Lung (tissue), 11 donors: ENCODE measurements at regions not wholly inside any gene's neighbourhood (a gene's known extent, or its start where the extent isn't known, plus 50 kb on each side); places are given as distances from the start of the nearest gene placed in this dataset.

ENCODE experiments used
- ATAC-seq: fragments of 200-7000 bp; cut with Tn5 transposase; one replicate; pipeline ENCODE4 v1.9.1; 2020; ENCODE audit warnings: moderate number of reproducible peaks; ENCODE audit not compliant: insufficient read depth, low FRiP score
- DNase-seq, 3 donors: peaks; one replicate each; pipeline ENCODE4 v3.0.0-alpha.2; 2013 to 2017
- H3K27ac ChIP-seq, 2 donors: one replicate each; pipeline ENCODE4 v1.5.1; 2013; ENCODE audit warnings: mild to moderate bottlenecking in 2 of 2, moderate library complexity in 2 of 2, control low read depth in 1 of 2, inconsistent platforms in 1 of 2, low read depth in 1 of 2, low read length in 1 of 2
- H3K27me3 ChIP-seq, 3 donors: one replicate each; pipeline ENCODE4 v1.5.1; 2013; ENCODE audit warnings: low read length in 2 of 3; ENCODE audit not compliant: control insufficient read depth in 3 of 3, insufficient read depth in 3 of 3
- H3K36me3 ChIP-seq, 4 donors: one replicate each; pipeline ENCODE4 v1.5.1; 2013; ENCODE audit warnings: low read length in 4 of 4, mild to moderate bottlenecking in 1 of 4, moderate library complexity in 1 of 4; ENCODE audit not compliant: control insufficient read depth in 4 of 4, insufficient read depth in 4 of 4
- H3K4me1 ChIP-seq, 5 donors: one replicate each; pipeline ENCODE4 v1.5.1; 2013; ENCODE audit warnings: low read length in 5 of 5, mild to moderate bottlenecking in 2 of 5, moderate library complexity in 1 of 5; ENCODE audit not compliant: control insufficient read depth in 5 of 5, insufficient read depth in 5 of 5
- H3K4me3 ChIP-seq: one replicate; pipeline ENCODE4 v1.5.1; 2013; ENCODE audit warnings: mild to moderate bottlenecking, control low read depth, moderate library complexity
- H3K9ac ChIP-seq, 2 donors: one replicate each; pipeline ENCODE4 v1.5.1; 2013; ENCODE audit warnings: low read length in 2 of 2, control low read depth in 1 of 2; ENCODE audit not compliant: insufficient read depth in 1 of 2
- H3K9me3 ChIP-seq, 4 donors: one replicate each; pipeline ENCODE4 v1.5.1; 2013; ENCODE audit warnings: low read length in 3 of 4, mild to moderate bottlenecking in 1 of 4, moderate library complexity in 1 of 4; ENCODE audit not compliant: control insufficient read depth in 4 of 4, insufficient read depth in 3 of 4
- CTCF ChIP-seq: IDR thresholded peaks from 2 replicates; pipeline ENCODE4 v1.5.1; 2012; ENCODE audit warnings: mild to moderate bottlenecking; ENCODE audit errors: control extremely low read depth, extremely low read depth
- WGBS, 2 donors: extraction: QIAGEN DNeasy Blood & Tissue Kit; methylation state at CpG; one replicate each; pipeline ENCODE4 v1.1.7; 2013; 5-methylcytosine and 5-hydroxymethylcytosine counted together
- donor health status: control.
- donor health status: control.
- donor health status: Bipolar disorder and iron deficiency.
- donor health status: healthy.
- donor health status: DM: yes; HTN: yes; CAD: no.

GRCh38 chr18:997499-997898 is 92.8 kb downstream of the ADCYAP1 start:
- Histone ChIP-seq H3K27ac (no peak overlapping the region), H3K9me3 (peaks cover 0 to 4% (median 0%) of the 10 kb centered on the region in 4 donors), H3K9ac (no peak overlapping the region), H3K27me3 (no peaks in the 10 kb centered on the region), H3K36me3 (no peaks in the 10 kb centered on the region), H3K4me1 (no peaks in the 10 kb centered on the region), H3K4me3 (no peak overlapping the region)
- DNase-seq (no peak), ATAC-seq (no peak)
- TF ChIP-seq CTCF: no peak
- 81 to 86% methylated on average over 1 of the region's 1 CpG for WGBS, 2 donors

- Histone ChIP-seq H3K36me3 (no peaks in the 10 kb centered on the region), H3K9ac (no peak overlapping the region), H3K27me3 (no peaks in the 10 kb centered on the region), H3K9me3 (no peaks in the 10 kb centered on the region), H3K4me1 (no peaks in the 10 kb centered on the region), H3K27ac (no peak overlapping the region), H3K4me3 (no peak overlapping the region)
- DNase-seq (no peak), ATAC-seq (no peak)
- TF ChIP-seq CTCF: no peak
- WGBS, 2 donors: 69% methylated on average over 5 of the region's 5 CpGs
Observed at GRCh38 chr18:998936-999335, 94.3 kb downstream of the ADCYAP1 start.

GRCh38 chr18:1002653-1003178 is 98.0 kb downstream of the ADCYAP1 start:
- no peak for ATAC-seq
- Histone ChIP-seq H3K9ac (no peak overlapping the region), H3K9me3 (no peaks in the 10 kb centered on the region), H3K4me1 (no peaks in the 10 kb centered on the region), H3K27ac (no peak overlapping the region), H3K4me3 (no peak overlapping the region), H3K36me3 (no peaks in the 10 kb centered on the region), H3K27me3 (no peaks in the 10 kb centered on the region)
- no peak for DNase-seq
- 53 to 71% methylated on average over 2 of the region's 2 CpGs for WGBS, 2 donors
- TF ChIP-seq CTCF: no peak

- ATAC-seq: no peak
Observed at GRCh38 chr18:1003499-1003898, 98.8 kb downstream of the ADCYAP1 start.

More at GRCh38 chr18:1003499-1003898, 98.8 kb downstream of the ADCYAP1 start:
- H3K4me3 ChIP-seq: no peak overlapping the region
- no peak overlapping the region for H3K27ac ChIP-seq
- no peaks in the 10 kb centered on the region for H3K4me1 ChIP-seq
- no peaks in the 10 kb centered on the region for H3K36me3 ChIP-seq
- TF ChIP-seq CTCF: no peak
- H3K9ac ChIP-seq: no peak overlapping the region
- H3K9me3 ChIP-seq: no peaks in the 10 kb centered on the region
- 85 to 87% methylated on average over 1 of the region's 1 CpG for WGBS, 2 donors
- no peaks in the 10 kb centered on the region for H3K27me3 ChIP-seq
- no peak for DNase-seq
